HepG2 (cell line): ENCODE measurements at regions not wholly inside any gene's neighbourhood (a gene's known extent, or its start where the extent isn't known, plus 50 kb on each side); places are given as distances from the start of the nearest gene placed in this dataset.

Source experiments
- AHR ChIP-seq: IDR thresholded peaks from 2 replicates; pipeline ENCODE4 v1.6.1; 2018; ENCODE audit warnings: missing genetic modification reagents, missing compliant biosample characterization
- EP300 ChIP-seq, 3 experiments: sonication (generic) in 1 of 3; formaldehyde crosslinking in 1 of 3; IDR thresholded peaks; 2 replicates each; pipeline versions ENCODE4 v1.5.1 to v1.6.1; 2011 to 2020; ENCODE audit warnings: low read depth in 2 of 3, low read length in 2 of 3, borderline replicate concordance in 1 of 3, improper control_type of control experiment in 1 of 3, mild to moderate bottlenecking in 1 of 3, missing genetic modification reagents in 1 of 3, moderate library complexity in 1 of 3
- ETV6 ChIP-seq: sonication (generic); formaldehyde crosslinking; conservative IDR thresholded peaks from 2 replicates; pipeline ENCODE4 v1.4.0; 2020; ENCODE audit warnings: missing genetic modification reagents
- EZH2 ChIP-seq: conservative IDR thresholded peaks from 2 replicates; pipeline ENCODE4 v1.6.1; 2012; ENCODE audit warnings: mild to moderate bottlenecking, low read depth, low read length, moderate library complexity
- GFI1 ChIP-seq: sonication (generic); formaldehyde crosslinking; IDR thresholded peaks from 2 replicates; pipeline ENCODE4 v1.5.0; 2020; ENCODE audit warnings: missing genetic modification reagents, mild to moderate bottlenecking, borderline replicate concordance
- HOXA5 ChIP-seq: sonication (generic); formaldehyde crosslinking; IDR thresholded peaks from 2 replicates; pipeline ENCODE4 v1.4.0; 2020; ENCODE audit warnings: missing genetic modification reagents
- KLF11 ChIP-seq: IDR thresholded peaks from 2 replicates; pipeline ENCODE4 v1.6.1; 2016; ENCODE audit warnings: missing compliant biosample characterization
- MED1 ChIP-seq: sonication (generic); formaldehyde crosslinking; IDR thresholded peaks from 2 replicates; pipeline ENCODE4 v1.4.0; 2020; ENCODE audit warnings: missing genetic modification reagents
- NR1H2 ChIP-seq: sonication (generic); formaldehyde crosslinking; IDR thresholded peaks from 2 replicates; pipeline ENCODE4 v1.8.1; 2022; ENCODE audit warnings: low read depth, missing genetic modification reagents, borderline replicate concordance
- PHB2 ChIP-seq: fragments of 450-650 bp; IDR thresholded peaks from 2 replicates; pipeline ENCODE4 v1.6.1; 2018; ENCODE audit not compliant: partially characterized antibody
- RELA ChIP-seq: sonication (generic); formaldehyde crosslinking; IDR thresholded peaks from 2 replicates; pipeline ENCODE4 v1.4.0; 2020; ENCODE audit warnings: missing genetic modification reagents
- SSRP1 ChIP-seq: IDR thresholded peaks from 2 replicates; pipeline ENCODE4 v1.6.1; 2016; ENCODE audit warnings: control low read depth
- TAF15 ChIP-seq: fragments of 200-400 bp; formaldehyde crosslinking; IDR thresholded peaks from one replicate; pipeline ENCODE4 v1.6.1; 2018; ENCODE audit warnings: mild to moderate bottlenecking, low read depth, low read length; ENCODE audit not compliant: poor library complexity, severe bottlenecking
- ZFP82 ChIP-seq: sonication (generic); formaldehyde crosslinking; IDR thresholded peaks from 2 replicates; pipeline ENCODE4 v1.5.1; 2020; ENCODE audit warnings: mild to moderate bottlenecking, missing genetic modification reagents, borderline replicate concordance
- ZKSCAN5 ChIP-seq: sonication (generic); formaldehyde crosslinking; IDR thresholded peaks from 2 replicates; pipeline ENCODE4 v1.5.1; 2020; ENCODE audit warnings: mild to moderate bottlenecking, missing genetic modification reagents
- ZNF138 ChIP-seq: sonication (generic); formaldehyde crosslinking; IDR thresholded peaks from 2 replicates; pipeline ENCODE4 v1.5.0; 2020; ENCODE audit warnings: mild to moderate bottlenecking, low read depth, missing genetic modification reagents
- ZNF354B ChIP-seq: sonication (generic); formaldehyde crosslinking; IDR thresholded peaks from 2 replicates; pipeline ENCODE4 v1.8.0; 2022; ENCODE audit warnings: mild to moderate bottlenecking, missing genetic modification reagents
- ZSCAN20 ChIP-seq: sonication (generic); formaldehyde crosslinking; IDR thresholded peaks from 2 replicates; pipeline ENCODE4 v1.4.0; 2020; ENCODE audit warnings: missing genetic modification reagents, mild to moderate bottlenecking, borderline replicate concordance
- TF ChIP-seq, protein P1 (sequence below): IDR thresholded peaks from 2 replicates; pipeline ENCODE4 v1.6.1; 2018; ENCODE audit warnings: missing genetic modification reagents
- TF ChIP-seq, protein P2 (sequence below): sonication (generic); formaldehyde crosslinking; IDR thresholded peaks from 2 replicates; pipeline ENCODE4 v1.4.0; 2020; ENCODE audit warnings: missing genetic modification reagents; ENCODE audit errors: not compliant biosample characterization
- TF ChIP-seq, protein P3 (sequence below): sonication (generic); formaldehyde crosslinking; IDR thresholded peaks from 2 replicates; pipeline ENCODE4 v1.4.0; 2020; ENCODE audit warnings: missing genetic modification reagents
- TF ChIP-seq, protein P4 (sequence below): IDR thresholded peaks from 2 replicates; pipeline ENCODE4 v1.6.1; 2016; ENCODE audit warnings: missing compliant biosample characterization, missing genetic modification reagents, borderline replicate concordance

DNA sequence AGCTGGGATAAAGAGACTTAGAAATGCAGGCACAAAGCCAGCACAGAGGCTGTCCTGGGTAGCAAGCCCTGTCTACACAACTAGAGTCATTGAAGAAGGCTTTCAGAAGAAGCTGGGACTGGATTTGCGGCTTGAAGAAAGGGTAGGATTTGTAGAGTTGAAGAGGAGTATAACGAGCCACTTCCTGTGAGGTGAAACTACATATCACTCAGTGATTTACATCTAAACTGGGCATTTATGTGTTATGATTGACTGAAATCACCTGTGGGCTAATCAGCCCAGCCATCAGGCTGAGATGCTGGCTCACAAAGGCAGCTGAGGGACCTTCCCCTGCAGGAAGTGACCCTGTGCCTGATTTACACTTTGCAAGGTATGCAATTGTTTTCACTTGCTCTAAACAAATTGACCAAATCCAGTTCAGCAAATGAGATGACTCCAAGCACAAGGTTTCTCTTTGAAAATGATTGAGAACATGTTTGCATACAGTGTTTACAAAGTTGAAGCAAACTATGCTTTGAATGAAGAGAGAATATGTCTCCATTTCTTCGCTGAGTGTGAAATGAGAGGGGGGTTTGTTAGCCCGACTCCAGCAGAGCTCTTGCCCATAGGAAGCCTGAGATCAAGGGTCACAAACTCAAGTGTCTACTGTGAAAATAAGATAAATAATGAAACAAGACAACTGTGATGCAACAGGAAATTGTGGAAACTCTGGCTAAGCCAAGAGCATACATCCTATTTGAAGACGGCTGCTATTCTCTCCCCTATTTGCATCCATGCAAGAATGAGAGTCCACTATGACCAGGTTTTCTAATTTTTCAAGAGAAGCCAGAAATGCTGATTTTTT is 69.3 kb upstream of the HK2 start (continued):
- TF ChIP-seq TAF15 (no peak), ZKSCAN5 (CRISPR knock-in tag) (no peak), EZH2 (no peak), ZSCAN20 (peak; percentile 36; the same call in 1 of the 2 replicates), PHB2 (no peak), EP300 (IDR thresholded peaks at IDR 0.05; ENCODE audit: low read depth in 2 of 2, low read length in 2 of 2) (peak; percentile 50 to 98; a peak in 3 of 4 replicates), EP300 (CRISPR knock-in tag; IDR thresholded peaks at IDR 0.05; ENCODE audit: borderline replicate concordance) (peak; percentile 99), KLF11 (CRISPR knock-in tag) (peak; percentile 83; the same call in 1 of the 2 replicates), RELA (no peak), ETV6 (CRISPR knock-in tag) (no peak), NR1H2 (CRISPR knock-in tag) (peak; percentile 66; the same call in 1 of the 2 replicates), ZFP82 (no peak), GFI1 (CRISPR knock-in tag) (peak; percentile 99), ZNF354B (CRISPR knock-in tag) (no peak), HOXA5 (peak; percentile 84), MED1 (CRISPR knock-in tag) (peak; percentile 99), SSRP1 (CRISPR knock-in tag) (0 out of 2 replicates have a peak, but pooled peaks have one; percentile 9), ZNF138 (CRISPR knock-in tag) (peak; percentile 49; the same call in 1 of the 2 replicates), AHR (CRISPR knock-in tag) (no peak; the same call in 1 of the 2 replicates)
- TF ChIP-seq, protein P1, sequence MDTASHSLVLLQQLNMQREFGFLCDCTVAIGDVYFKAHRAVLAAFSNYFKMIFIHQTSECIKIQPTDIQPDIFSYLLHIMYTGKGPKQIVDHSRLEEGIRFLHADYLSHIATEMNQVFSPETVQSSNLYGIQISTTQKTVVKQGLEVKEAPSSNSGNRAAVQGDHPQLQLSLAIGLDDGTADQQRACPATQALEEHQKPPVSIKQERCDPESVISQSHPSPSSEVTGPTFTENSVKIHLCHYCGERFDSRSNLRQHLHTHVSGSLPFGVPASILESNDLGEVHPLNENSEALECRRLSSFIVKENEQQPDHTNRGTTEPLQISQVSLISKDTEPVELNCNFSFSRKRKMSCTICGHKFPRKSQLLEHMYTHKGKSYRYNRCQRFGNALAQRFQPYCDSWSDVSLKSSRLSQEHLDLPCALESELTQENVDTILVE (CRISPR knock-in tag), result peak; percentile 75; the same call in 1 of the 2 replicates
- TF ChIP-seq, protein P2, sequence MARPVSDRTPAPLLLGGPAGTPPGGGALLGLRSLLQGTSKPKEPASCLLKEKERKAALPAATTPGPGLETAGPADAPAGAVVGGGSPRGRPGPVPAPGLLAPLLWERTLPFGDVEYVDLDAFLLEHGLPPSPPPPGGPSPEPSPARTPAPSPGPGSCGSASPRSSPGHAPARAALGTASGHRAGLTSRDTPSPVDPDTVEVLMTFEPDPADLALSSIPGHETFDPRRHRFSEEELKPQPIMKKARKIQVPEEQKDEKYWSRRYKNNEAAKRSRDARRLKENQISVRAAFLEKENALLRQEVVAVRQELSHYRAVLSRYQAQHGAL (CRISPR knock-in tag), result no peak
- TF ChIP-seq, protein P3, sequence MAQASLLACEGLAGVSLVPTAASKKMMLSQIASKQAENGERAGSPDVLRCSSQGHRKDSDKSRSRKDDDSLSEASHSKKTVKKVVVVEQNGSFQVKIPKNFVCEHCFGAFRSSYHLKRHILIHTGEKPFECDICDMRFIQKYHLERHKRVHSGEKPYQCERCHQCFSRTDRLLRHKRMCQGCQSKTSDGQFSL (CRISPR knock-in tag), result peak; percentile 66; the same call in 1 of the 2 replicates
- TF ChIP-seq, protein P4, sequence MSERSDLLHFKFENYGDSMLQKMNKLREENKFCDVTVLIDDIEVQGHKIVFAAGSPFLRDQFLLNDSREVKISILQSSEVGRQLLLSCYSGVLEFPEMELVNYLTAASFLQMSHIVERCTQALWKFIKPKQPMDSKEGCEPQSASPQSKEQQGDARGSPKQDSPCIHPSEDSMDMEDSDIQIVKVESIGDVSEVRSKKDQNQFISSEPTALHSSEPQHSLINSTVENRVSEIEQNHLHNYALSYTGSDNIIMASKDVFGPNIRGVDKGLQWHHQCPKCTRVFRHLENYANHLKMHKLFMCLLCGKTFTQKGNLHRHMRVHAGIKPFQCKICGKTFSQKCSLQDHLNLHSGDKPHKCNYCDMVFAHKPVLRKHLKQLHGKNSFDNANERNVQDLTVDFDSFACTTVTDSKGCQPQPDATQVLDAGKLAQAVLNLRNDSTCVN (CRISPR knock-in tag), result peak; percentile 28; the same call in 1 of the 2 replicates
